Stimulated activated CD8-positive, alpha-beta memory T cell treated with anti-CD3 and anti-CD28 coated beads, Interleukin-12 subunit alpha, Interleukin-12 subunit beta, amount 100 ng/mL, for 4 hours (primary cell): ENCODE measurements at regions not wholly inside any gene's neighbourhood (a gene's known extent, or its start where the extent isn't known, plus 50 kb on each side); places are given as distances from the start of the nearest gene placed in this dataset.

Source experiments
- DNase-seq: peaks from one replicate; pipeline ENCODE4 v3.0.0-alpha.2; 2020; ENCODE audit warnings: low read depth

DNA sequence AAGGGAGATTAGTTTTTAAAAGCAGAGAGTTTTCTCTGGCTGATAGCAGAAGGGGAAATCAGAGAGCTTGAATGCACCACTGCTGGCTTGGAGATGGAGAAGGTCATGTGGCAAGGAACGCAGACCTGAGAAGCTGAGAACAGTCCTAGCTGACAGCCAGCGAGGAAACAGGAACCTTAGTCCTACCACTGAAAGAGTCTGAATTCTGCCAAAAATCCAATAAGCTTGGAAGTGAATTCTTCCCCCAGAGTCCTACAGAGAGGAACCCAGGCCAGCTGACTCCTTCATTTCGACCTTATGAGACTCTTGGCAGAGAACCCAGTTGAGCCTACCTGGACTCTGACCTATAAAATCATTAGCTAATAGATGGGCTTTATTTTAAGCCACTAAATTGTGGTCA, 371.9 kb upstream of the TNP1 start:
- no peak for DNase-seq

DNA sequence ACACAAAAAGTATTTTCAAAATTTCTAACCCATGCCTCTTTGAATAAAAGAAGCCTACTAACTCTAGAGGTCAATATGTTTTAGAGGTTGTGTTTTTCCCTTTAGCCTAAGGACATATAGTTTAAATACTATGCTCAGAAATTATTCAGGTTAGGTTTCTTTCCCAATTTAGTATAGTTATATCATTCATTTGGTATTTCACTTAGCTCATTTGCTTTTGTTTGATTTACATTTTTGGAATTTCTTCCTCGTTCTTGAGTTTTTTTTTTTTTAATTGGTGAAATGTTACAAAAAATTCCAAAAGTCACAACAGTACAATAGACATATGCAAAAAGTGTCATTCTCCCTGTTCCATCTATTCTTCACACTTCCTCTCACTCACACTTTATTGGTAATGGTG, 371.3 kb upstream of the TNP1 start:
- no peak for DNase-seq

DNA sequence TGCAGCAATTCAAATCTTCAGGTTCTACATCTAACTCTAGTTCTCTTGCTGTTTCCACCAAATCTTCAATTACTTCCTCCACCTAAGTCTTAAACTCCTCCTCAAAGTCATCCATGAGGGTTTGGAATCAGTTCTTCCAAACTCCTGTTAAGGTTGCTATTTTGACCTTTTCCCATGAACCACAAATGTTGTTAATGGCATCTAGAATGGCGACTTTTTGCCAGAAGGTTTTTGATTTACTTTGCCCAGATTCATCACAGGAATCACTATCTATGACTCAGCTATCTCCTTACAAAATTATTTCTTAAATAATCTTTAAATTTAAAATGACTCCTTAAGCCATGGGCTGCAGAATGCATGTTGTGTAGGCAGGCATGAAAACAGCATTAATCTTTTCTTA, 368.9 kb upstream of the TNP1 start:
- no peak for DNase-seq

DNA sequence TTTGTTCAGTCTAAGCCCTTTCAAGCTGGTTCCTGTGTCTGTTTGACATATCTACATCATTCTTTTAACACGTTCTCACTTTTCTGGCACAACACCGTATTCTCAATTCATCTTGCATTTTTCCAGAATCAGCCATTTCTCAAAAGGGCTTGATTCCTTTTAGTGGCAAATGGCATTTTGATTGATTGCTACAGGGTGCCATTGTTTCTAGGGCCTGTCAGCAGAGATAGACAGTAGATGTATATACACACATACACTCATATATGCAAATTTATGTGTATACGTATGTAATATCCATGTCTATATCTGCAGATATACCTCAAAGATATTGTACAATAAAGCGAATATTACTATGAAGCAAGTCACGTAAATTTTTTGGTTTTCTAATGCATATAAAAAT, 367.9 kb upstream of the TNP1 start:
- no peak for DNase-seq

DNA sequence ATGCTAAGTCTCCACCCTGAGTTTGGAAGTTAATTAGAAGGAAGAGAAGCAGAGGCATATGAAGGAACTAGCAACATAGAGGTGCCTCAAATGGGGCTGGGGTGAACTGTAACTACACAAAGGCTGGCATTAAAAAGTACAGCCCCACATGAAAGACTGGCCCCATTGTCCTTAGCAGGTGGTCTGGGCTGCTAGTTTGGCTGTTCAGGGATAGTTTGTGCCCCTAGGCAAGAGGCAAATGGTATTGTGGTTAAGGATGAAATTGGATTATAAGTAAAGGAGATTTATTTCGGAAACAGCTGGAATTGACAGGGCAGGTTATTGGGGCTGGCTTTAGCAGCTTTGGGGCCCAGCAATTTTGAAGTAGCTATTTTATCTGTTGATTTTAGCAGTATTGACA, 365.7 kb upstream of the TNP1 start:
- no peak for DNase-seq

DNA sequence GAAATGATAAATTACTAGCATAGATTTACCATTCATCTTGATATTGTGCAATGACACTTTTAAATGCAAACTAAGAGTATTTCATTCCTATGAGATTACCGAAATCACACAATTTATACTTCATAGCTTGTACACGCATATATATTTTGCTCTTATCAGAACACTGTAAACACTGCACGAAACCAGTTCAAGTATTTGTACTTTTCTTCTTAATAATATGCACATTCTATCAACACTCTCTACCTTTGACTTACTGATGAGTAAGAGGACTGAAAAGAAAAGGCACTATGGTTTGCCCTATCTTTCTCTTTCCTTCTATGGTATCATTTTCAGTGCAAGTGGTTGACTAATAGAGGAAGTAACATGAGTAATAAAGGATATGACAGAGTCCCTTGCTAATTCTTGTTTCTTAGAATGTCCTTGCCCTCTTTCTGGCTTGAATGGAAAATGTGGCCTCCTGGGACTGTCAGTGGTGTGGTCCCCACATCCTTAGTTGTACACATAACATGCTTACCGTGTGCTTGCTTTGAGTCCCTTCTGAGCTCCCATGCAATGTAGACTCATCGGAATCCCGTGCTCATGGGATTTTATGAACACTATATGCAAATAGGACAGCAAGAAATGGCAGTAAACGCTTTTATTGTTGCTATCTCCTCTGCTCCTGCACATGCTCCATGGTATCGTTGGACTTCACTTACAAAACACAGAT, 363.5 kb upstream of the TNP1 start:
- no peak for DNase-seq

DNA sequence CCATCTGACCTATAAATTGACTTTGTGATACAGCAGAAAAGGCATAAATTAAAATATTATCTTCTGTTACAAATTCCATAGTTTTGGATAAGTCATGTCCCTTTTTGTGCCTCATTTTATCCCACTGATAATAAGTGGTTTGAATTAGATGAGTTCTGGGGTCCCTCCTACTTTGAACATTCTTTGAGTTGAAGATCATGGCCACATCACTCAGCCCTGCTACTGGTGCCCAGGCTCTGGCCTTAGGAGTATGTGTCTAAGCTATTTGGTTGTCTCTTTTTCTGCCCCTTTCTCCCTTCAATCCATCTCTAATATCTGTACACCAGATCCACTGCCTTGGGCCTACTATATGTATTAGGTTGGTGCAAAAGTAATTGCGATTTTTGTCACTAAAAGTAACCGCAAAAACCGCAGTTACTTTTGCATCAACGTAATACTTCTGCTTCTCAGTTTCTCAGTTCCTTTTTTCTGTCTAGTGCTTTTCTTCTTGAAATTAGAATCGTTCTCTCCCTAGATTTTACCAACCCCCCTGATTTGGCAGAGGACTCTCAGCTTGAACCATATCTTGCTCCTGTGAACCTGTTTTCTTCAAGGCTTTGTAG, 362.5 kb upstream of the TNP1 start:
- no peak for DNase-seq

DNA sequence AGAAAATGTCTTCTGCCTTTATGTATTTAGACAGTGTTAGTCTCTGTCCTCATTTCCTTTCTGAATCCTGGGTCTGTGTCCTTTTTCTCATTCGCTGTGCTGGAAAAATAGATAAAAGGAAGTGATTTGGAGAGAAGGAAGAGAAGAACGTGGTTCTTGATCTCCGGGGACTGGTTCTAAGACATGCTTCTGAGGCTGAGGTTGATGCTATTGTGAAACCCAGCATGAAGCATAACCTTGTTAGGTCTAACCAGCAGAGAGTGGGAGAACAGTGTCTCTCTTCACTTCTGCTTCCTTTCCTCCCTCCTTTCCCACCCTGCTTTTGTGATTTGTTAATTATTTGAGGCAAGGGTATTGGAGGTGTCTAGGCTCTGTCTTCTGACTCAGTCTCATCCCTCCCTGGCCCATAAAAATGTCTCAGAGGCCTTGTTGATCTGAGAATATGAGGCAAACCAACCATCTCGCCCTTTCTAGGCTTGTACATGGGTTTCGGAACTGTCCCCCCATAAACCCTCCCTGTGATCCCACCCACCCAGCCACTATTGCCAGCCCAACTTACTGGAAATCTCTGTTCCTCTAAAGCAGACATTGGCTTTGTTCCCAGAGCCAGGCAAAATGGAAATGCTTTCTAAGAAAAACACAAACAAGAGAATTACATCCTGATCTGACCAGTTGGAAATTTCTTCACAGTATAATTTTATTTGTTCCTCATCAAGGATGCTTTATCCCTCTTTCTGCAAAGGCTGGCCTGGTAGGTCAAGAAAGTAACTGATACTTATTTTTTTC, 360.6 kb upstream of the TNP1 start:
- DNase-seq: no peak

DNA sequence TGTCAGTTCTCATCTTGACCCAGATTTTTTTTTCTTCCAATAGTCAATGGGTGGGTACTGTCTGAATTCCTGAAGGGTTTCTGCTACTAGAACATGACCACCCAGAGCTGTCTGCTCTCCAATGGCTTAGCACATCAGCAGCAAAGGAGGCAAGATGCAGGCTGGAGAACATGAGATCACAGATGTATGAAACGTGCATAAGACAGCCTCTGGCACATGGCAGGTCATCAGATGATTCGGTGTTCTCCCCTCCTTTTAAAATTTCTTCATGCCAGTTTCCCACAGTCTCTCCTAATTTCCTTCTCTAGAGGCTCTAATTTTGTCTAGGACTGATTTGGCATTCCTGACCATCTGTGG, 359.3 kb upstream of the TNP1 start:
- DNase-seq: no peak

DNA sequence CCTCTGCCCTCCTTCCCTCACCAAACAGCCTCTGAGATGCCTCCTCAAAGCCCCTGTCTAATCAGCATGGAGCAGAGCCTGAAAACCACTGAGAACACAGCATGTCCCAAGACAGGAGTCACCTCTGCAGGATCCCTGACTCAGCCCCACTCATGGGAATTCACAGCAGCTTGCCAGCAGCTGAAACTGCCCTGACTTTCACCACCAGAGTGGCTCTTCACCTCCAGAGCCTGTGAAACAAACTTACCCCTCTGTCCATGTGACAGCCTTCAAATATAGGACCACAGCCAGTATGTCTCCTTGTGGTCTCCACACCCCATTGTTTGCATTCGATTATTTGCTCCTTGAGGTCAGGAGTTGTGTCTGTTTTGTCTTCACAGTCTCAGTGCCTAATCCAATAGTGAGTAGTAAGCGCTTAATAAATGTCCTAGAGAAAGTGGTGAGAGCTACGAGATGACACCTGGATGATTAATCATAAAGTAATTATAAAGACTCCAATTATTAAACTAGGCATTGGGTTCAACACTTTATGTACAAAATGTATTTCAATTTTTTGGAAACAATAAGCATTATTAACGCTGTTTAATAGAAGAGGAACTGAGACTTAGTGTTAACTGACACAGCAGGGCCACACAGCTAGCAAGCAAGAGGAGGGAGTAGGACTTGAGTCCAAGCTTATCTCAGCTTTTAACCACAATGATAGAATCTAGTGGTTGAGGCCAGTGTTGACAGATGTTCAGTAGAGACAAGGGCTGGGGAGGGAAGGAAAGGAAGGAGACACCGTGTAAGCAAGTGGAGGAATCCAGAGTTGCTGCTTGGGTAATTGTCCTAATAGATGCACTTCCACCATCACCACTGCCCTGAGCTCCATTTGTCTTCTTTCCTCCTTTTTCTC, 358.7 kb upstream of the TNP1 start:
- DNase-seq: no peak

DNA sequence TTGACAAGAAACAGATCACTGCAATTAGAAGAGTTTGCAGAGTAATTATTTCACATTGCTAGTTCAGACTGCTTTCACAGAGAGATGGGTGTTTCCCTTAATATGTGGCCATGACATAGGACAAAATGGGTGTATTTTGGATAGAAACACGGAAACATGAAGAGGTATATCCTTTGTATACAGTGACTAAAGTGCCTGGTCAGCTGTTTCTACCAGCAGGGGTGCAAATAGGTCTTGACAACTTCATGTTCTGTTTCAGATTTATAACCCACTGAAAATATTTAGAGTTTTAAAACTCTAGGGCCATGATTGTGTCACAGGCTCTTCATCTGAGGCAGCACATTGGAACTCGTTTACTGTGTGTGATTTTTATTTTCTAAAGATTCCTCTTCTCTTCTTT, 357.1 kb upstream of the TNP1 start:
- DNase-seq: no peak

DNA sequence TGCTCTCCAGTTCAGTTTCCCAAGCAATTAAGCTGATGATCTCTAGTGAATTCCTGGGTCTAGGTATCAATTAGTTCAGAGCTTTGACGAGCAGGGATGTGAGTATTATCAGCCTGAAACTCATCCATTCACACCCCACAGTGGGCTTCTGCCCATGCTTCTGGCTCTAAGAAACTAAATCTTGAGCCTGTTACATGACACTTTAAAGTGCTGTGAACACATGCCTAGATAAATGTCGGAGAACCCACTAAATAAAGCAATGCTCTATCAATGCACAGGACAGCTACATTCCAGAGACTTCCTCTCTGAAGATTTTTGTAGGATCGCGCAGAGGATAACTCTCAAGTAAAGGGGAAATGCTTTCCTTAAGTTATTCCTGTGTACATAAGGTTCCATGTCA, 356.5 kb upstream of the TNP1 start:
- DNase-seq: no peak

DNA sequence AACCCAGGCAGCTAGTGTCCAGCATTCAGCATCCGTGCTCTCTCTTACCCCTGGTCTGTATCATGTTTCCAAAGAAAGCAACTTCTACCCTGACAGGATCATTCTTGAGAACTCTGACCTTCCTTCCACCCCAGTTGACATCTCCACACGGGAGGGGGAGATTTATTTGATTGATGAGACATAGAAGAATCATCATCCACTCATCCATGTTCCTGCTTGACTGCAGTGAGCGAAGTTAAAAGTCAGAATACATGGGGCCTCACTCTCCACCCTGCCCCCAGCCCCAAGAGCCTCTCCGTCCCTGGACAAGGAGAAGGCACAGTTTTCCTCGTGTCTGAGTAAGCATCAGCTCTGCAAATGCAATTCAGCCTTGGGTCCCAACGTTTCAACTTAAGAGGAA, 356.0 kb upstream of the TNP1 start:
- DNase-seq: no peak

DNA sequence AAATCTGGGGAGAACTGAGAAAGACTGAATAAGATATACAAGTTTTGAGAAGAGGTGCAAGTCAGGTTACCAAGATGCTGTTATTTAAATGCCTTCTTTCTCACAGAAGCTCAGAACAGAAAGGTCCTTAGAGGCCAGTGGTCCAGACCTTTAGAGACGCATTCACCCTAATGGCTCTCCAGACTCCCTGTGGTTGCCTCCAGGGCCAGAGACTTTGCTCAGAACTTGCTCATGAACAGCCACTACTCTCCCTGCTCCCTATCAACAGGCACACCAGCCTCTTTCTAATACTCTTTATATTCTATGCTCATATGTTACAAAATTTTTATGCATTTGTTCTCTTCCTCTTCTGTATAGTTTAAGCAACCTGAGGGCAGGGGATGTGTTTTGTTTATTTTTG, 349.0 kb upstream of the TNP1 start:
- no peak for DNase-seq

DNA sequence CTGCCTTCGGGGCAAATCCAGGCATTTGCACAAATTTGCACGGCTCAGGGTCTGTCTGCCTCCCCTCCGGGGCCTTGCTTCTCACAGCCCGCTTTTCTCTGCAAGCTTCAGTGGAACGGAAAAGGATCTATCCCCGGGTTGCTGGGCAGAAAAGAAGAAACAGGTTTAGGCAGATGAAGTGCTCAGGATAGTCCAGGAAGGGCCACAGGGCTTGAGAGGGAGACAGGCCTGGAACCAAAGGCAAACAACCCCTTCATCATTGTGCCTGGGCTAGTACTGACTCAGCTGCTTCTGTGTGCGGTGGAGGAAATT, 347.8 kb upstream of the TNP1 start:
- no peak for DNase-seq

DNA sequence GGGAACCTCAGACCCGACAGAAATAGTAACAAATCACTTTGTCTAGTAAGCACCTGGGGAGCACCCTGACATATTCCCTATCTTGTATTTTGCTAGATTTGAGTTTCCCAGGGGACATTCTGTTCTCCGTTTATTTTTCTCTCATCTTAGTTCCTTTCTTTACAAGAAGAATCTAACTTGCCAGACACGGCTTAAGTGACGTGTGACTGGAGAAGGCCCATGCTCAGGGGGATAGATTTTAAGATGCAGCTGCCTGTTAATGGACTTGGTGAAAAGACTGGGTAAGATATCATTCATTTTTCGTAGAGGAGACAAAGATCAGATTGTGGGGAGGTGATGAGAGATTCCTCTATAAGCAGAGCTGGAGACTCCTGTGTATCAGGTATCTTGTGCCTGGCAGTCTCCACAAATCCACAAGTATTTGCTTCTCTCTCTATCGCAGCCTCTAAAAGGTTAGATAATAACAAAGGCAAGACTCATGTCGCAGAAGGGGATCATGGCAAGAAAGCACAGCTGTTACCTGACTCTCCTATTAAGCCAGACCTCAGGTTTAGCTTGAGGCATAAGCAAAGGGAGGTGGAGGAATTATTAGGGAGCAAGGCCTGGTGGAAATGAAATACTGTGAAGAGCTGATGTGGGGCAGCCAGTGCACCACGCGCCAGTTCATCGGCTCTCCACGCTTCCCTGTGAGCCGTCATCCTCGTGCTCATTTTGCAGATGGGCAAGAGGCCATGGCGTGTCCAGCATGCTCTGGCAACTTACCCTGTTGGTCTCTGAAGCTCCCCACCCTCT, 347.2 kb upstream of the TNP1 start:
- DNase-seq: no peak

DNA sequence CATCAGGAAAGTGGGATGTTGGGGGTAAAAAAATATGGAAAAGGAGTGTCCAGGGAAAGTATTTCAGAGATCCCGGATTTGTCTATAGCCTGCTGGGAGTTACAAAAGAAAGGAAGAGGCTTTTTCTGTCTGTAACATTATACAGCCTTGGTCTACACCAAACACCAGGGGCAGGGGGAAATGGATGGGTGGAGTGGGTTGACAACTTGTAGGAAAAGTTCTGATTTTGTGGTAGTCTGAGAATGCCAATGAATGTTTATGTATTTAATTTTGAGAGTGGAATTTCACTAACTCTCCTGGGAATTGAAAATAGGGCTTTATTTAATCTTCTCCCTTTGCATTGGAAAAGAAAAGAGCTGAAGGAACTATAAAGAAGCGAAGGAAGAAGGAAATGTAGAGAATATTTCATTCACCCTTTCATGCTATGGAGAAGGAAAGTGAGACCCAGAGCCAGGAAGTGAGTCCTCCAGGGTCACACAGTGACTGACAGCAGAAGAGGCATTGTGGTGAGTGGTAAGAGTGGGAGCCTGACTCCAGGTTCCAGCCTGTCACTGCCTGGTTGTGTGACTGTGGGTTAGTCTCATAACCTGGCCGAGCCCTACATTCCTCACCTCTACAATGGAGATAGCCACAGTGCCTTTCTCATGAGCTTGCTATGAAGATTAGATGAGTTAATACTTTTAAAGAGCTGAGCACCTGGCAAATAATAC, 346.3 kb upstream of the TNP1 start:
- no peak for DNase-seq

DNA sequence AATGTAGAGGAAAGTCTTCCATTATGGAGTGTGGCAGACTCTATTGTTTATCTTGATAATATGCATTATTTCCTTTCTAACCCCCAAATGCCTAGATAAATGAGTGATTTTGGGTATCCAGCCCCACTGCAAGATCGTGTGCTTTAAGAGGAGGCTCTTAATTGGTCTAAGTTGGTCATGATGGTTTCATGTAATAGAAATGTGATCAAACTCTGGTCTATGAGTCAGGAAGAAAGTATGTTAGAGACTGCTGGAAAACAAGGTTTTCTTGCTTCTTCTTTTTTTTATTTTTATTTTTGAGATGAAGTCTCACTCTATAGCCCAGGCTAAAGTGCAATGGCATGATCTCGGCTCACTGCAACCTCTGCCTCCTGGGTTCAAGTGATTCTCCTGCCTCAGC, 344.5 kb upstream of the TNP1 start:
- no peak for DNase-seq

DNA sequence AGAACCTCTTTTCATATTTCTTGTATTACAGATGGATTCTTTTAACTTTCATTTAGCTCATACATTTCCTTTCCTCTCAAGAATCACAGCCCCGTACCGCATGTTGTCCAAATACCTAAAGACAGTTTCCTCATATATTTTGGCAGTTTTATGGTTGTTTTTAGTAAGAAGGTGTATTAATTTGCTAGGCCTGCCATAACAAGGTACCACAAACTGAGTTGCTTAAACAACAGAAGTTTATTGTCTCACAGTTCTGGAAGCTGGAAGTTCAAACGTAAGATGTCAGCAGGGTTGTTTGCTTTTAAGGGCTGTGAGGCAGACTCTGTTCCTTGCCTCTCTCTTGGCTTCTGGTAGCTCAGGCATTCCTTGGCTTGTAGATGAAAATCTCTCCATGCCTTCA, 343.2 kb upstream of the TNP1 start:
- DNase-seq: no peak

DNA sequence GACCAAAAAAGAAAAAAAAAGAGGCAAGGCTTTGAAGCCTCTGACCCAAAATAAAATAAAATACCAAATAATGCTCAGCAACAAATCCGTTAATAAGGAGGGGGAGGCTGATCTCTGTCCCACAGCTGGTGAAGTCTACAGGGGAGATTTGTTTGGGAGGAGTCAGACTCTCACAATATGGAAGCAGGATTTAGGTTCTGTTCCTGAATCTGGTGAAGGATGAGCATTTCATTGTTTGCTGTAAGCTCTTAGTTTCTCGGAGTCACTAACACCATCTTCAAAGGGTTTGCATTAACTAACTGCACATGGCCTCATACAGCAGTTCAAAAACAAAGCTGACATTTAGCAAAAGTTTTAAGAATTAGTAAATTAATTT, 339.4 kb upstream of the TNP1 start:
- no peak for DNase-seq

DNA sequence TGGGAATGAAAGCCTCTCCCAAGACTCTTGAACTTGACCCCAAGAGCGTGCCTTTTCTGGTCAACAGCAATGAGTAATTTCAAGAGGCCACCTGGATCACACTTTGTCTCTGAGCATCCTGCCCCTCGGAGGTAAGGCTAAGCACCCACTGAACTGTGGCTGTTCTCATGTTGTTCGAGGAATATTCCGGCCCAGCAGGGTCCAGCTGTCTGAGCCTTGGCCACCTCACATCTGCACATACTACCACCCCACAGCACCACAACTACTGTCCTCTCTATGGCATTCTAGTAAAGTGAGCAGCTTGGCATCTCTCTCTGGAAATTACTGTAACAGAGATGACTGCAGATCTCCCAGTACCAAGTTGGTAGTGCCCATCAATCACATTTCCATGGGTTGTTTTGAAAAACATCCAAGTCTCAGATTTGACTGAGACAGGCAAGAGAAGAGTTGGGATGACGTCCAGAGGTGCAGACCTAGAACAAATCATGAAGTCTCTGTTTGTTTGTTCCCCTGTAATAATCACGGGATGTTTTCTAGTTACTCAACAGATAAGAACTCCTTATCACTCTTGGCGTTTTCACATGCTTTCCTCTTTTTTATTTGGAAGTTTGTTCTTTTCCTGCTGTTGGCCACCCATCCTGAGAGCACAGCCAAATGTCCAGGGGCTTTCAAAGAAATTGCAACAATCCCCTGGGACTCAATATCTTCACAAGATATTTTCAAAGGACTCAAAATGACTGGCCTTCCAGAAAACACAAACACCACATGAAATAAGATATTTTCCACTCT, 336.0 kb upstream of the TNP1 start:
- DNase-seq: no peak
